Bronchial epithelial cell (primary cell): ENCODE measurements at regions not wholly inside any gene's neighbourhood (a gene's known extent, or its start where the extent isn't known, plus 50 kb on each side); places are given as distances from the start of the nearest gene placed in this dataset.
A peak's percentile ranks its signal among the peaks of the same experiment; 100 is the strongest.

Experiments used
- DNase-seq: peaks from one replicate; pipeline ENCODE4 v3.0.0-alpha.2; 2010; ENCODE audit warnings: low read depth
- FAIRE-seq: peaks from 2 replicates; lab custom pipeline; 2011; peaks lifted over from hg19 to GRCh38; lab: Jason Lieb, UNC
- H3K27me3 ChIP-seq: 2 replicates; pipeline ENCODE4 v1.5.1; 2011; ENCODE audit warnings: low read length; ENCODE audit not compliant: control insufficient read depth, insufficient read depth
- H3K36me3 ChIP-seq: 2 replicates; pipeline ENCODE4 v1.5.1; 2011; ENCODE audit warnings: low read length; ENCODE audit not compliant: control insufficient read depth, insufficient read depth
- H3K4me3 ChIP-seq: 2 replicates; pipeline ENCODE4 v1.5.1; 2011; ENCODE audit warnings: mild to moderate bottlenecking, low read depth, low read length, control low read depth
- TF ChIP-seq, protein P1 (sequence below): IDR thresholded peaks from 2 replicates; pipeline ENCODE4 v1.5.1; 2011; ENCODE audit warnings: mild to moderate bottlenecking, moderate library complexity, low read length, control low read depth, inconsistent platforms; ENCODE audit not compliant: insufficient read depth, severe bottlenecking

DNA sequence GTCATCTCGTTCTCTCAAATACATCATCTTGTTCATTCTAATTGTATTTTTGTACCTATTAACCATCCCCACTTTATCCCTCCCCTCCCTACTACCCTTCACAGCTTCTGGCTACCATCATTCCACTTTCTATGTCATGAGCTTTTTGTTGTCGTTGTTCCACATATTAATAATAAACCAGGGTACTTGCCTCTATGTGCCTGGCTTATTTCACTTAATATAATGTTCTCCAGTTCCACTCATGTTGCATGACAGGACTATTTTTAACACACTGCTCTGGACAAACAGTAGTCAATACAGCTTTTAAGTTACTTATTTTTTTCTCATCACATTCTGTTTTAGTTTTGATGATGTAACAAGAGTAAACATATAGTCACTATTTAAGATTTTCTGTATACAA lies 872.3 kb downstream of the SLITRK1 start:
- DNase-seq: no peak
- Histone ChIP-seq H3K4me3 (no peak overlapping the region), H3K27me3 (no peaks in the 10 kb centered on the region), H3K36me3 (no peaks in the 10 kb centered on the region)
- no peak for FAIRE-seq
- TF ChIP-seq, protein P1, sequence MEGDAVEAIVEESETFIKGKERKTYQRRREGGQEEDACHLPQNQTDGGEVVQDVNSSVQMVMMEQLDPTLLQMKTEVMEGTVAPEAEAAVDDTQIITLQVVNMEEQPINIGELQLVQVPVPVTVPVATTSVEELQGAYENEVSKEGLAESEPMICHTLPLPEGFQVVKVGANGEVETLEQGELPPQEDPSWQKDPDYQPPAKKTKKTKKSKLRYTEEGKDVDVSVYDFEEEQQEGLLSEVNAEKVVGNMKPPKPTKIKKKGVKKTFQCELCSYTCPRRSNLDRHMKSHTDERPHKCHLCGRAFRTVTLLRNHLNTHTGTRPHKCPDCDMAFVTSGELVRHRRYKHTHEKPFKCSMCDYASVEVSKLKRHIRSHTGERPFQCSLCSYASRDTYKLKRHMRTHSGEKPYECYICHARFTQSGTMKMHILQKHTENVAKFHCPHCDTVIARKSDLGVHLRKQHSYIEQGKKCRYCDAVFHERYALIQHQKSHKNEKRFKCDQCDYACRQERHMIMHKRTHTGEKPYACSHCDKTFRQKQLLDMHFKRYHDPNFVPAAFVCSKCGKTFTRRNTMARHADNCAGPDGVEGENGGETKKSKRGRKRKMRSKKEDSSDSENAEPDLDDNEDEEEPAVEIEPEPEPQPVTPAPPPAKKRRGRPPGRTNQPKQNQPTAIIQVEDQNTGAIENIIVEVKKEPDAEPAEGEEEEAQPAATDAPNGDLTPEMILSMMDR: no peak

DNA sequence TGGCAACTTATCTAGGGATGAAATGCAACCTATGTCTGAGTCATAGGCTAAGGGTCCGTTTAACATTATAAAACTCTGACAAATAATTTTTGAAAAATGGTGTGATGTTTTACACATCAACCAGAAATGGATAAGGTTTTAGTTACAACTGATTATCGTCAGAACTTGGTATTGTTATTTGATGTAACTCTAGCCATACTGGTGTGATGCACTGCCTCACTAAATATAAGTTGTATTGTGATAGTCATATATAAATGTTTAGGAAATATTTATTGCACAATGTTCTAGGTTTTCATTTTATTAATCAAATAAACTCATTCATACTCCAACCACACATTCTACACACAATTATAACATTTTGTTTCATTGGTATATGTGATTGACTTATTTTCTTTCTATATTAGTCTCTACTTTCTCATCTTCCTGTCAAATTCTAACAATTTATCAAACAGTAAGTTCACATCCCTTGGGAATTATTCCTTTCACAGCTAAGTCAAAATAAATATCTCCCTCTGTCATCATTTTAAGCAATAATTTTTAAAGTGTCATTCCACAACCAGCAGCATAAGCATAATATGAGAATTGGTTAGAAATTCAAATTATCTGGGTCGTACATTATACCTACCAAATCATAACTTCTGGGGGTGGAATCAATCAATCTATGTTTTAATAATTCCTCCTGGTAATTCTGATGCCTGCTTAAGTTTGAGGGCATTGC lies 873.9 kb downstream of the SLITRK1 start:
- Histone ChIP-seq H3K36me3 (no peaks in the 10 kb centered on the region), H3K27me3 (no peaks in the 10 kb centered on the region), H3K4me3 (no peak overlapping the region)
- TF ChIP-seq, protein P1: no peak
- no peak for FAIRE-seq
- no peak for DNase-seq

DNA sequence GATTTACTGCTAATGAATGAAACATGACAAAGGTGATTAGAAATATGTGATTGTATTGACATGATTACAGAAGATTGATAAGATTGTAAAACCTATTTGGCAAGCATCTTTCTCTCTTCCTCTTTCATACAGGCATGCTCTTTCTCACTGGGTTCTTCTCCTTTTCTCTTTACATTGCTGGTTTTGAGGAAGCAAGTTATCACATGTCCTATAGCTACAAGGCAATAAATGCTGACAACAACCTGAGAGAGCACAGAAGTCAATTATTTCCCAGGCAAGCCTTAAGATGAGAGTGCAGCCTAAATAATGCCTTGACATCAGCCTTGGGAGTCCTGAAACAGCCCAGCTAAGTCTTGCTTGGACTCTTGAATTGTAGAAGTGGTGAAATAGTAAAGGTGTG lies 875.0 kb downstream of the SLITRK1 start:
- Histone ChIP-seq H3K4me3 (no peak overlapping the region), H3K27me3 (no peaks in the 10 kb centered on the region), H3K36me3 (no peaks in the 10 kb centered on the region)
- DNase-seq (peak; percentile 1), FAIRE-seq (no peak)
- TF ChIP-seq, protein P1: no peak

DNA sequence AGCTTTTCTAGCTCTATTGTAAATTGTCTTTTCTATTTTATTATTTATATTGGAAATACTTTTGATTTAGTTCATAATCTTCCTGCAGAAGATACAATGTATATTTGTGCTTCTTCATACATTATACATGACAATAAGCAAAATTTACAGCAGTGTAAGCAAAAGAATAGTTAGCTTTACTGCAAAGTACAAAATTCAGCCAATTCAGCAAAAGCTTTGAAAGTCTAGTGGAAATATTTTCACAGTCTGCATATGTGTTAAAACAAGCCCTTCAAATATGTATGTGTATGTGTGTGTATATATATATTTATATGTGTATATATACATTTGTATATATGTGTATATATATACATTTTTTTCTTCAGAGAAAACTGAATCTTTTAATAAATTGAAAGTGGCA lies 879.1 kb downstream of the SLITRK1 start:
- Histone ChIP-seq H3K27me3 (no peaks in the 10 kb centered on the region), H3K36me3 (no peaks in the 10 kb centered on the region), H3K4me3 (no peak overlapping the region)
- TF ChIP-seq, protein P1: no peak
- DNase-seq (no peak), FAIRE-seq (no peak)

DNA sequence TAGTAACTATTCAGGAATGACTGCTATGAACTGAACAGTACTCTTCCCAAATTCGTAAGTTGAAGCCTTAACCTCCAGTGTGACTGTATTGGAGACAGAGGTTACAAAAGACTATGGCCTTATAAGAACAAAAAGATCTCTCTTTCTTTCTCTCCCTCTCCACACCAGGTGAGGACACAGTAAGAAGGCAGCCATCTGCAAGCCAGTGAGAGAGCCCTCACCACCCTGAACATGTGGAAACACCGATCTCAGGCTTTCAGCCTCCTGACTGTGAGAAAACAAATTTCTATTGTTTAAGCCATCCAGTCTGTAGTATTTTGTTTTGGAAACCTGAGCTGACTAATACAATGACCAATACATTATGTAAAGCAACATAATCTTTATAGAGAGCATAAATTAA lies 888.9 kb downstream of the SLITRK1 start:
- H3K27me3 ChIP-seq: no peaks in the 10 kb centered on the region
- no peak overlapping the region for H3K4me3 ChIP-seq
- DNase-seq: no peak
- no peak for FAIRE-seq
- TF ChIP-seq, protein P1: no peak
- H3K36me3 ChIP-seq: no peaks in the 10 kb centered on the region

DNA sequence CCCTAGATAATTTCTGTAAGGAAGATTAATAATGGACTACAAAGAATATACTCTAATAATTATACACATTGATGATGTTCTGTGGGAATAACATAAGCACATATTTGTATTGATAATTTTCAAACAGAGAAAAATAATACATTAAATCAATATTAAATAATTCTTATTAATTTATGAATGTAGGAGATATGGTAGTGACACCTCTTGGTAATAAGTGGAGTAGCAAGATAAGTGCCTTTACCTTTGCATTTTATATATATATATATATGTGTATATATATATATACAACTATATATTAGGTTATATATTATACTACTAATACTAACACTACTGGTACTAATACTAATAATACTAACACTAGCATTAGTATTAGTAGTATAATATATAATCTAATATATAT lies 905.8 kb downstream of the SLITRK1 start:
- H3K27me3 ChIP-seq: no peaks in the 10 kb centered on the region
- TF ChIP-seq, protein P1: no peak
- H3K36me3 ChIP-seq: no peaks in the 10 kb centered on the region
- H3K4me3 ChIP-seq: no peak overlapping the region
- no peak for FAIRE-seq
- DNase-seq: no peak
